GM18499 (cell line): ENCODE measurements at regions not wholly inside any gene's neighbourhood (a gene's known extent, or its start where the extent isn't known, plus 50 kb on each side); places are given as distances from the start of the nearest gene placed in this dataset.

ENCODE experiments used
- ATAC-seq: cut with Tn5 transposase; IDR thresholded peaks from one replicate; pipeline ENCODE4 v1.9.1; 2021; ENCODE audit warnings: moderate number of reproducible peaks; ENCODE audit not compliant: insufficient read depth, unreplicated experiment

DNA sequence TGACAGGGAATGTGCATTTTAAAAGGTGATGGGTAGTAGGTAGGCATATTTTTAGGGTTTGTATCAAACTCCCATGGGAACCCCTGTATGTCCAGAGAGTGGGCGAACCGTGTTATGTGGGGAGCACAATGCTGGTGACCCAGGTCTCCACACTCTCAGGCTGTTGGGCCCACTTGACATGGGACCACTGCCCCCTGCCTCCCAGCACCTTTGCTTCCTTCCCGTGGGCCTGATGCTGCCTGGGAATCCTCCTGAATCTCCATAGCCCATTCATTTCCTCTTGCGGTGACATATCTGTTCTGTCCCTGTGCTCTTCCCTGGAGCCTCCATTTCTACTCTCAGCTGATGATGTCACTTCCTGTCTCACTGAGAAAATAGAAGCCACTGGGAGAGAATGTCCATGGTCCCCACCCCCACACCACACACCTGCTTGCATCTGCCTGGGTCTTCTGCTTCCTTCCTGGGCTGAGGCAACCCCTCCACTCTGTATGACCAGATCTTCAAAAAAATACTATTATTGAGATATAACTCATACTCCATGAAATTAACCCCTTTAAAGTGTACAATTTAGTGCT is 55.8 kb upstream of the THY1 start:
- no peak for ATAC-seq

GRCh38 chr11:119476666-119477331 is 53.8 kb upstream of the THY1 start:
- ATAC-seq = no peak

GRCh38 chr11:119476038-119476437 is 53.1 kb upstream of the THY1 start:
- ATAC-seq = no peak

GRCh38 chr11:119474682-119475596 is 52.0 kb upstream of the THY1 start:
- ATAC-seq = no peak

- no peak for ATAC-seq
Measured at GRCh38 chr11:119473901-119474681, 51.1 kb upstream of the THY1 start.

DNA sequence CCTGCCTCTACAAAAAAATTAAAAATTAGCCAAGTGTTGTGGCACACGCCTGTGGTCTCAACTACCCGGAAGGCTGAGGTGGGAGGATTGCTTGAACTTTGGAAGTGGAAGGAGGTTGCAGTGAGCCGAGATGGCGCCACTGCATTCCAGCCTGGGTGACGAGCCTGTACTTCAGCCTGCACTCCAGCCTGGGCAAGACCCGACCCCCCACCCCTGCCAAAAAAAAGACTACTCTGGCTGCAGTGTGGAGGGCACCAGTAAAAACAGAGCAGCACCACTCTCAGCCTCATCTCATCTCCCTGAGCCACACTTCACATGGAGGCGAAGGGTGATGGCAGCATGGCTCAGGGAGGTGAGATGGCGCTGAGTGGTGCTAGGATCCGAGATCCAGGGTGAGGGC is 50.3 kb upstream of the THY1 start:
- no peak for ATAC-seq

DNA sequence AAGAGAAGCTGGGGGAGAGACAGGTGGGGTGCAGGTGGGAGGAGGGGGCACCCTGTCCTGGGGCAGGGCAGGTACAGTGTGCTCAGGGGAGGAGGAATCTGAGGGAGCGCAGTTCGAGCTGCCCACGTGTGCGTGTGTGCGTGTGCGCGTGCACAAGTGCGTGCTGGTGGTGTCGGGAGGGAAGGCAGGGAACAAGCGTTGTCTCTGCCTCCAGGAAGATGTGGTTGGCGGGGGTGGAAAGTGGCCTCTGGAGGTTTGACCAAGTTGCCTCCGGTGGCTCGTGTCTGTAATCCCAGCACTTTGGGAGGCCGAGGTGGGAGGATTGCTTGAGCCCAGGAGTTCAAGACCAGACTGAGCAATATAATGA is 49.9 kb upstream of the THY1 start:
- ATAC-seq = no peak
